H1 (cell line): ENCODE measurements at regions not wholly inside any gene's neighbourhood (a gene's known extent, or its start where the extent isn't known, plus 50 kb on each side); places are given as distances from the start of the nearest gene placed in this dataset.

Experiments
- BRCA1 ChIP-seq: IDR thresholded peaks from 2 replicates; pipeline ENCODE4 v1.6.1; 2012; ENCODE audit warnings: low read depth, low read length, improper control_type of control experiment
- CTCF ChIP-seq, 3 experiments: IDR thresholded peaks; 1 replicate in 2 of 3; 2 replicates in 1 of 3; pipeline versions ENCODE4 v1.5.1 to v1.6.1; 2011; ENCODE audit warnings: low read length in 3 of 3, mild to moderate bottlenecking in 3 of 3, inconsistent platforms in 2 of 3, low read depth in 1 of 3, moderate library complexity in 1 of 3; ENCODE audit not compliant: insufficient read depth in 1 of 3; ENCODE audit errors: control extremely low read depth in 1 of 3
- MAFK ChIP-seq: IDR thresholded peaks from 2 replicates; pipeline ENCODE4 v1.6.1; 2012; ENCODE audit warnings: low read depth, mild to moderate bottlenecking, improper control_type of control experiment, low read length
- NRF1 ChIP-seq: IDR thresholded peaks from 2 replicates; pipeline ENCODE4 v1.6.1; 2011; ENCODE audit warnings: mild to moderate bottlenecking, low read depth, low read length, improper control_type of control experiment
- POLR2AphosphoS5 ChIP-seq: IDR thresholded peaks from 2 replicates; pipeline ENCODE4 v1.6.1; 2011; ENCODE audit warnings: low read depth, low read length
- RFX5 ChIP-seq: IDR thresholded peaks from 2 replicates; pipeline ENCODE4 v1.6.1; 2011; ENCODE audit warnings: low read depth, low read length, improper control_type of control experiment, borderline replicate concordance
- SIN3A ChIP-seq, 2 experiments: IDR thresholded peaks in 1 of 2; conservative IDR thresholded peaks in 1 of 2; 2 replicates each; pipeline ENCODE4 v1.6.1; 2011 to 2012; ENCODE audit warnings: low read length in 2 of 2, improper control_type of control experiment in 1 of 2, low read depth in 1 of 2, mild to moderate bottlenecking in 1 of 2
- TBP ChIP-seq: IDR thresholded peaks from 2 replicates; pipeline ENCODE4 v1.6.1; 2011; ENCODE audit warnings: low read depth, low read length, improper control_type of control experiment
- TEAD4 ChIP-seq: IDR thresholded peaks from 2 replicates; pipeline ENCODE4 v1.6.1; 2012; ENCODE audit warnings: low read depth, low read length, inconsistent platforms, mixed read lengths

- TF ChIP-seq RFX5 (no peak), BRCA1 (no peak), MAFK (no peak), TBP (no peak), POLR2AphosphoS5 (no peak), NRF1 (no peak), SIN3A (conservative IDR thresholded peaks at IDR 0.05 in 1 of 2, IDR thresholded peaks at IDR 0.05 in 1 of 2; ENCODE audit: low read depth in 1 of 2, low read length in 2 of 2) (no peak), CTCF (IDR thresholded peaks at IDR 0.05; ENCODE audit: control extremely low read depth in 1 of 3, insufficient read depth in 1 of 3, low read depth in 1 of 3, low read length in 3 of 3) (no peak), TEAD4 (no peak)
Observed at GRCh38 chr4:177092807-177093206, 216.9 kb upstream of the NEIL3 start.
